SU-DHL-6 (cell line): ENCODE measurements at regions not wholly inside any gene's neighbourhood (a gene's known extent, or its start where the extent isn't known, plus 50 kb on each side); places are given as distances from the start of the nearest gene placed in this dataset.

Source experiments
- CTCF ChIP-seq: fragments of 200-600 bp; sonication (generic); IDR thresholded peaks from one replicate; pipeline ENCODE4 v1.5.1; 2017; ENCODE audit warnings: antibody characterized with exemption, mild to moderate bottlenecking, low read length, moderate library complexity; ENCODE audit not compliant: insufficient read depth, poor library complexity, severe bottlenecking
- EZH2phosphoT487 ChIP-seq: fragments of 200-600 bp; sonication (generic), shearing (Covaris generic); conservative IDR thresholded peaks from 2 replicates; pipeline ENCODE4 v1.6.1; 2018; ENCODE audit warnings: mild to moderate bottlenecking, antibody characterized with exemption, low read length, moderate library complexity, mixed read lengths

- TF ChIP-seq CTCF, result no peak
- TF ChIP-seq EZH2phosphoT487, result no peak
Observed at GRCh38 chr12:75779891-75780496, 251.6 kb downstream of the PHLDA1 start.
